GM11168 (cell line): ENCODE measurements at regions not wholly inside any gene's neighbourhood (a gene's known extent, or its start where the extent isn't known, plus 50 kb on each side); places are given as distances from the start of the nearest gene placed in this dataset.

Experiments
- in situ Hi-C: fragments of 300-500 bp; cut with MboI; formaldehyde crosslinking; loops from one replicate; pipeline ENCODE4 v1.12.0; 2022; ENCODE audit warnings: low sequenced_read_pairs; ENCODE audit not compliant: unreplicated experiment

DNA sequence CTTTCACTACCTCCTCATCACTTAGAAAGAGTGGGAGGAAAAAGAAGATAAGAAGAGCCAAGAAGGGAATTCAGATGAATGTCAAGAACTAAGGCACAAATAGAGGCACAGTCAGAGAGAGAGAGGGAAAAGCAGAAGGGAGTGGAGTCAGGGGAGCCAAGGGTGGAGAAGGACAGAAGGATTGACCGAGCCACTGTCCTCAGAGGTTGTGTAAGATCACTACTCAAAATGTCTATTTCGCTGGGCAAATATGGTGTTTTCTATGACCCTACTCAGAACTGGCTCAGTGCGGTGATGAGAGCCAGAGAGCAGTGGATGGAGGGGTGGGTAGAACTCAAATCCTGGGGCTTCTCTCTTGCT is 139.2 kb upstream of the HS3ST2 start:
- in situ Hi-C loops, result loop anchor here (10.0 kb wide), 1 partner anchor 1500 kb away; no protein-coding TSS in a partner anchor

DNA sequence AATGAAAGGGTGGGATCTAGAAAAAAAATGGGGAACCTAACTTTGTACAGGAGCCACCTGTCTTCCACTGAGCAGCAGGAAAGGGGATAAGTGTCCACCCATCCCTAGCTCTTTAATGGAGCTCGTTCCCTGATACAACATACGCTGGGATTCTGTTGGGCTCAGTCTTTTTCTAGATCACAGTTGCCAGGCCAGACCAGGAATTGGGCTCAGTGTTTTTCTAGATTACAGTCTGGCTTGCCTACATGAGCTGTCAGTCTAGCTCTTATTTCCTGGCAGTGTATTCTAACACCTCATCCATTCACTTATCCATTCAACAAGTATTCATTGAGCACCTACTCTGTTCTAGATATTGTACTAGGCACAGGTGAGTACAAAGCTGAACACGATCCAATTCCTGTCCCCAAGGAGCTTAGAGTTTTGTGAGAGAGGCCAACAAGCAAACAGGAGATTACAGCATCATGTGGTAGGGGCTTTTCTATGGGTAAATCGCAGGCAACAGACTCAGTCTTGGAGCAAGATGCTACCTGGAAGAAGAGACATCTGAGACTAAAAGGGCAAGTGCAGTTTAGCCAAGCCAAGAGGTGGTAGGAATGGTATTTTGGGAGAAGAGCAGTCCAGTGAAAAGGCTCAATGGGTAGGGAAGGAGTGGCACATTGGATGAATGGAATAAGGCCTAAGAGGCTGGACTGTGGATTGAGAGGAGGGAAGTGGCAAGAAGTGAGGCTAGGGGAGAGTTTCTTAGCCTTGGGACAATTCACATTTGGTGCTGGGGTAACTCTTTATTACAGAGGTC is 138.0 kb upstream of the HS3ST2 start:
- in situ Hi-C loops, result loop anchor here (10.0 kb wide), 1 partner anchor 1501 kb away; no protein-coding TSS in a partner anchor

DNA sequence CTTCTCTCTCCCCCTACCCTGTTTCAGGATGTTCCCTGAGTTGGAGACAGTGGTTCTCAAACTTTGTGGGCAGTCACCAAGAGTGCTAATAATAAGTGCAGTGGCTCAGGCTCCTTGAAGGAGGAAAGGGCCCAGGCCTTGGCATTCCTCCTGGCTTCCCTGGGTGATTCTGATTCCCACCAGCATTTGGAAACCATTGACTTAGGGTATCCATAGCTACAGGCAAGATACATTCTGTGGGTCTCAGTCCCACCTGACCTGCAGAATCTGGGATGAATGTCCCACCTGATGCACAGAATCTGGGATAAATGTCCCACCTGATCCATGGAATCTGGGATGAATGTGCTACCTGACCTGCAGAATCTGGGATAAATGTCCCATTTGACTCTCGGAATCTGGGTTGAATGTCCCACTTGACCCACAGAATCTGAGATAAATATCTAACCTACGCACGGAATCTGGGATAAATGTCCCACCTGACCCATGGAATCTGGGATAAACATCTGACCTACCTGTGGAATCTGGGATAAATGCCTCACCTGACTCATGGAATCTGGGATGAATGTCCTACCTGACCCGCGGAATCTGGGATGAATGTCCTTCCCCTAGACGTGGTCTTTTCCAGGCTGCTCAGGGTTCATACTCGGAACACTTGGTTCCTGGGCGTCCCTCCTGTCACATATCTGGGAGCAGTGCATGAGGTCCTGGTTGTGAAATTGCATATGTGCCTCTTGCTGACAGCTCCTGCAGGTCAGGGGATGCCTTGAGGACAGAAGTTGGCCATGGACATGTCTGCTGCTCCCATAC is 136.7 kb upstream of the HS3ST2 start:
- in situ Hi-C loops, result loop anchor here (10.0 kb wide), 1 partner anchor 1502 kb away; no protein-coding TSS in a partner anchor

DNA sequence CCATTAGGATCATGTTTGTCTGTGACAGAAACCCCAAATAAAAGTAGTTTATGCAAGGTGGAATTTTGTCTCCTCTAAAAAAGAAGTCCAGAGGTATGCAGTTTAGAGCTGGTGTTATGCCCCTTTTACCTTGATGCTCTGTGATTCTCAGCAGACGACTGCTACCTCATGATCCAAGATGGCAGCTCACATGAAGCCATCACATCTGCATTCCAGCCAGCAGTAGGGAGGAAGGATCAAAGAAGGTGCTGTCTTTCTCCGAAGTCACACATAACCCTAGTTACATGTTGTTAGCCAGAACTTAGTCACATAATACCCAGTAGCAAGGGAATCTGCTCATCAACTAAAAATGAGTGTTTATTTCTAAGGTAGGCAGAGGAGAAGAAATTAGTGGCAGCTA is 135.7 kb upstream of the HS3ST2 start:
- in situ Hi-C loops, result loop anchor here (10.0 kb wide), 1 partner anchor 1504 kb away; no protein-coding TSS in a partner anchor

GRCh38 chr16:22681554-22682291 is 132.2 kb upstream of the HS3ST2 start:
- in situ Hi-C loops, result no loop called here

DNA sequence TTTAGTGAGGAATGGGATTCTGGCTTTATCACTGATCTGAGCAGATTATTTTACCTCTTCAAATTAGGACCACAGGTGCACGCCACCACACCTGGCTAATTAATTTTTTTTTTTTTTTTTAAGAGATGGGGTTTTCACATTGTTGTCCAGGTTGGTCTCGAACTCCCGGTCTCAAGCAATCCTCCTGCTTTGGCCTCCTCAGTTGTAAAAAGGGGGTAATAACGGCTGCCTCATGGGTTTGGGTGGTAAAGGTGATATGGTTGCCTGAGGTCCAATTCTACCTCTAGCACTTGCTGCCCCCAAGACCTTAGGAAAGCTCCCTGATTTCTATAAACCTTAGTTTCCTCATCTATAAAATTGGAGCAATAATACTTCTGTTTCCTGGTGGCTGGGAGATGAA is 130.7 kb upstream of the HS3ST2 start:
- in situ Hi-C loops, result no loop called here

DNA sequence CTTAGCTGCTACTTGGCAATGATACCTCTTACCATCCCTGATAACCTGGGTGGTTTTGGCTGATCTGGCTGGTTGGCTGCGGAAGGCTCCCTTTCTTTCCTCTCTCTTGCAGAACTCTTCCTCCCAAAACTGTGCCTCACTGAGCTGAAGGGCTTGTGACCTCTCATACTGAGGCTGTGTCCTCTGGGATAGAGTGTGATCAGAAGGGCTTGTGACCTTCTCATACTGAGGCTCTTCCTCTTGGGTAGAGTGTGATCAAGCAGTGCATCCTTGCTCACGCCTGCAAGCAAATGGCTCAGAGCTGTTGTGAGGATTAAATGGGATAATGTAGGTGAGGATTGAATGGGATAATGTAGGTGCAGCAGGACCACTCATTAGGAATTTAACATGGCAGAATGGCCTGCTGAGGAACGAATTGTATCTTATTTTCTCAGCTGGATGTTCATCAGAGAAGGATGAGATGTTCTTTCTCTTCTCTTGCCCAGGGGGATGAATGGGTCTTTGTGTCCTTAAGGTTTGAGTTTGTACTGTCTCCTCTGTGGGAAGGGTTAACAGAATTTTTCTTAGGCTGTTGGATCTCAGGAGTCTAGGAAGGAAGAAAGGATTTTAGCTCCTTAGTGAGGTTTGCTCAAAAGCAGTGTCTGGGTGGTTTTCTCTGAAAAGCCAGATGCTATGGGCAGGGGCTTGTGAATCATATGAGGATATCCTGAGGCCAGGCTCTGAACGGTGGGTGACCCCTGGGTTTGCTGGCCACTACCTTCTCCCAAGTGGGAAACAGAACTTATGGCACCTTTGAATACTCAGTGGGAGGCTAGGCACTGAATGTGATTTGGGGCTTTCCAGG is 130.0 kb upstream of the HS3ST2 start:
- in situ Hi-C loops, result no loop called here

DNA sequence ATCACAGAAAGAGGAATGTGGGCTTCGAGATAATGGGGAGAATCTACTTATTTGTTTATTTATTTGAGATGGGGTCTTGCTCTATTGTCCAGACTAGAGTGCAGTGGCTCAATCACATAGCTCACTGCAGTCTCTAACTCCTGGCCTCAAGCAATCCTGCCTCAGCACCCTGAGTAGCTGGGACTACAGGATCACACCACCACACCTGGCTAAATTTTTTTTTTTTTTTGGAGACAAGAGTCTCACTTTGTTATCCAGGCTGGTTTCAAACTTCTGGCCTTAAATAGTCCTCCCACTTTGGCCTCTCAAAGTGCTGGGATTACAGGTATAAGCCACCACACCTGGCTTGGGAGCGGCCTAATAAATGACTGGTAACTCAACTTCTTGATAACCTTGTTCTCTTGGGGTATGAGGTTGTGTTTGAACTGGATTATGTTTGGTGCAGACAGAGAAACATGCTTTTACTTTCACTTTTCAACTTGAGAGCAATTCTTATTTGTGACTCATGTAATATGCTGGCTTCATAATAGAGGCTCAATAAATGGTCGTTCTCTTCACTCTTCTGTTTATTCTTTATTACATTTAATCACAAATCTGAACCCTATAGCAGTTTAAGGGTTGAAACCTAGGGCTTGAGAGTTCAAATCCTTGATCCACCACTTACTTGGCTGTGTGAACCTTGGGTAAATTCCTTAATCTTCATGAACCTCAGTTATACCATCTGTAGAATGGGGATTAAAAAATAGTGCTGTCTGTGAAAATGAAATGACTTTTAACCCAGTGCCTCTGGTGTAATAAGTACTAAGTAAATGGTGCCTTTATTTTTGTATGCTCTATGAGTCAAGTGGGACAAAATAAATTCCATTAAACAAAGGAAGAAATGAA is 129.1 kb upstream of the HS3ST2 start:
- in situ Hi-C loops, result no loop called here

- in situ Hi-C loops, result no loop called here
Measured at GRCh38 chr16:22685459-22685830, 128.5 kb upstream of the HS3ST2 start.

- in situ Hi-C loops, result no loop called here
Measured at GRCh38 chr16:22687031-22687530, 126.9 kb upstream of the HS3ST2 start.

GRCh38 chr16:22688463-22688862 is 125.5 kb upstream of the HS3ST2 start:
- in situ Hi-C loops, result no loop called here

DNA sequence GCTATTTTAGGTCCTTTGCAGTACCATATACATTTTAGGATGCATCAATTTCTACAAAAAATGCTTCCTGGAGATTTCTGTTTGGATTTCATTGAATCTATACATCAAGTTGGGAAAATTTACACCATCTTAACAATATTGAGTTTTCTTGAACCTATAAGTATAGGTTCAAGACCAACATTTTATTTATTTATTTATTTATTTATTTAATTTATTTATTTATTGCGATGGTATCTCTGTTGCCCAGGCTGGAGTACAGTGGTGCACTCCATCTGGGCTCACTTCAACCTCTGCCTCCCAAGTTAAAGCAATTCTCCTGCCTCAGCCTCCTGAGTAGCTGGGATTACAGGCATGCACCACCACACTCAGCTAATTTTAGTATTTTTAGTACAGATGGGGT is 125.0 kb upstream of the HS3ST2 start:
- in situ Hi-C loops, result no loop called here

- in situ Hi-C loops, result no loop called here
Measured at GRCh38 chr16:22691335-22691734, 122.6 kb upstream of the HS3ST2 start.

GRCh38 chr16:22692034-22692433 is 121.9 kb upstream of the HS3ST2 start:
- in situ Hi-C loops, result no loop called here

DNA sequence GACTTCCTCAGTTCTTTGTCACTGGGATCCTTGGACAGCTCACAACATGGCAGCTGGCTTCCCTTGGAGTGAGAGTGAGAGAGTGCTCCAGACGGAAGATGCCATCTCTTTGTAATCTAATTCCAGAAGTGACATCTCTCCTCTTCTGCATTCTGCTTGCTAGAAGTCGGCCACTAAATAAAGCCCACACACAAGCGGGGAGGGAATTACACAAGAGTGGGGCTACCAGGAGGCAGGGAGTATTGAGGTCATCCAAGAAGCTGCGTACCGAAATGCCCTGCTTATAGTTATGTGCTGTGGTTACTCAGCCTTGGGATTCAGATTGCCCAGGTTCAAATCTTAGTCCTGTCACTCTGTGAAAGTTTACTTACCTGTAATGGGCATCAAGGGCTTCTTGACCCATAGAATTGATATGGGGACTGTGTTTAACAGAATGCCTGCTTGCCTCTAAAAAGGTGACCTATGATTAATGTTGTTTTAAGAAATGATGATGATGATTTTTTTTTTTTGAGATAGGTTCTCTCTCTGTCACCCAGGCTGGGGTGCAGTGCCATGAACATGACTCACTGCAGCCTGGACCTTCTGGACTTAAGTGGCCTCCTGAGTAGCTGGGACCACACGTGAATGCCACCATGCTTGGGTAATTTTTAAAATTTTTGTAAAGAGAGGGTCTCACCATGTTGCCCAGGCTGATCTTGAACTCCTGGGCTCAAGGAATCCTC is 120.9 kb upstream of the HS3ST2 start:
- in situ Hi-C loops, result no loop called here

- in situ Hi-C loops, result no loop called here
Measured at GRCh38 chr16:22693638-22694340, 120.2 kb upstream of the HS3ST2 start.

GRCh38 chr16:22694887-22695382 is 119.0 kb upstream of the HS3ST2 start:
- in situ Hi-C loops, result loop anchor here (5.0 kb wide), 1 partner anchor 1113 kb away; no protein-coding TSS in a partner anchor
